GM19455 (cell line): ENCODE measurements at regions not wholly inside any gene's neighbourhood (a gene's known extent, or its start where the extent isn't known, plus 50 kb on each side); places are given as distances from the start of the nearest gene placed in this dataset.
"Not testable (repeated sequence)": the region's sequence is repeated elsewhere in the genome, so short reads cannot be mapped to it uniquely, and the experiment has no call there.

Source experiments
- ATAC-seq: cut with Tn5 transposase; IDR thresholded peaks from one replicate; pipeline ENCODE4 v1.9.1; 2021; ENCODE audit not compliant: unreplicated experiment

- no peak for ATAC-seq
Observed at GRCh38 chr3:61442696-61443095, 118.7 kb upstream of the PTPRG start.

- no peak for ATAC-seq
Observed at GRCh38 chr3:61443886-61444285, 117.5 kb upstream of the PTPRG start.

DNA sequence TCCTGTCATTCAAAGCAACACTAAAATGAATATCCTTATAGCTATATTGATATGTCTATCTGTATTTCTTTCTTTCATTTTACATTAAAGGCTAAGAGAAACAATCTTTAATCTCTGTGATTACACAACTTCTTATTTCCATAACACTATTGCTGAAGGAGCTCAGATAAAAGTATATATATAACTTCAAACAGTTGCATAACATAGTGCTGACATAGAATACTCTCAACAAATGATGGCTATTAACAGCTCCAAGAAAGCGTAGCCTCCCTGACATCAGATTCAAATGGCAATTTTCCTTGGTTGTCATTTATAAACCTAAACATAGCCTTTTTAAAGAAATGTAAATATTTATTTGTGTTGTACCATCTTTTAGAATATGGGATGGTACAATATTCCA, 116.6 kb upstream of the PTPRG start:
- ATAC-seq = no peak

- ATAC-seq = no peak
Observed at GRCh38 chr3:61445924-61446323, 115.4 kb upstream of the PTPRG start.

GRCh38 chr3:61446341-61446740, 115.0 kb upstream of the PTPRG start:
- ATAC-seq = no peak

DNA sequence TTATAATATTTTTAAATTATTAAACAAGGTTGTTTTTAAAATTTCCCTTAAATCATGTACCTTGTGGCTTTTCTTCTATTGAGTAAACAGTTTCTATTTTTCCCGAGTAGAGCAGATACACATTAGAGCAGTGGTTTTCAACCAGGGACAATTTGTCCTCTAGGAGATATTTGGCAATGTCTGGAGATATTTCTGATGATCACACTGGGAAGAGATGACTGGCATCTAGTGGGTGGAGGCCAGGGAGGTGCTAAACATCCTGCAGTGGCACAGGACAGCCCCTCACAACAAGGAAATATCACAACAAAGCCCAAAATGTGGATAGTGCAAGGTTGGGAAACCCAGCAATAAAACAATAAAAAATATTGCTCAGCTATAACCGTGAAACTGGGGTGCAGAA, 113.0 kb upstream of the PTPRG start:
- ATAC-seq = no peak

- no peak for ATAC-seq
Observed at GRCh38 chr3:61449327-61450040, 111.9 kb upstream of the PTPRG start.

DNA sequence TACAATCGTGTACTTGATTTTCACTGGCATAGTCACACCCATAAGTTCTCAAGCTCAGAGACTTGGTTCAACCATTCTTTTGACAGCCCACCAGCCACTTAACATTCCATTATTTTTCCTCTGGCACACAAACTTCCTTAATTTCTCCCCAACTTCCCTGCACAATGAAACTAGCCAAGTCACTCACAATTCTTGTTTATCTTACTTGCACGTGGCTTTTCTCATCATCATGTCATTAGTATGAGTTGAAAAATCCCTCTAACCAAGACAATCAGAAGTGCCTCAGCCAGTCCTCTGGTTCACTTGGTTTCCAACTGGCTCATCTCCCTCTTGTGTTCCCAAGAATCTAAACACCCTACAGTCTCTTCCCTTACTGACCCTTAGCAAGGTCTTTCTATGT, 110.5 kb upstream of the PTPRG start:
- ATAC-seq = no peak

DNA sequence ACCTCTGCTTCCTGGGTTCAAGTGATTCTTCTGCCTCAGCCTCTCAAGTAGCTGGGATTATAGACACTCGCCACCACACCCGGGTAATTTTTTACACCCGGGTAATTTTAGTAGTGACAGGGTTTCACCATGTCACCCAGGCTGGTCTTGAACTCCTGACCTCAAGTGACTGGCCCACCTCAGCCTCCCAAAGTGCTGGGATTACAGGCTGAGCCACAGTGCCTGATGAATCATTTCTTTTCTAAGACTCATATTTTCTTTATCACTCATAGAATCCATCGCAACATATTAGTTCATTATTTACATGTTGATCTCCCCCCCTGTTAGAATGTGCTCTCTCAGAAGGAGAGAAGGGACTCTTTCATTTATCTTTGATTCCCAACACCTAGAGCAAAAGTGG, 109.5 kb upstream of the PTPRG start:
- no peak for ATAC-seq

GRCh38 chr3:61452535-61453090, 108.8 kb upstream of the PTPRG start:
- ATAC-seq = no peak

DNA sequence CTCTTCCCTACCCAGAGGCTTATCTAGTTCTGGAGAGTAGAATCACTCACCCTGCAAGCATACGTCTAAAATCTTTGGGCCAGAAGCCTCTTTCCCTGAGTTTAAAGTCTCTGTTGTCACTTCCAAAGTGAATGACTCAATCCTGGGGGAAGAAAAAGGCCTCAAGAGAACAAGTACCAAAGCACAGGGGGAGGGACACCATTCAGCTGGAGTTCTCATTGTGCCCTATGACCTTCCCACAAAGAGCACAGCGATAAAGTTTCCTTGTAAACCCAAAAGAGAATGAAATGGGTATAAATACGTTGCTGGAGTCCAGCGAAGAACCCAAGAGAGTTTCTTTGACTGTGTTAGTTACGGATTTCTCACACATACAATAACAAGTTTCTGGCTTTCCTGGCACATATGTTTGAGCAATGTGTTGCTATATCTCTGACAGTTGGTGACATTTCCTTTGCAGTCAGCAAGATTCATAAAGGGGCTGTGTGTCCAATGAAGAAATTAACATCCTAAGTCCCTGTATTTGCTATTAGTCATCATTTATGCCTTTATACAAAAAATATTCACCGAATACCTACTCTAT, 107.3 kb upstream of the PTPRG start:
- ATAC-seq = no peak

DNA sequence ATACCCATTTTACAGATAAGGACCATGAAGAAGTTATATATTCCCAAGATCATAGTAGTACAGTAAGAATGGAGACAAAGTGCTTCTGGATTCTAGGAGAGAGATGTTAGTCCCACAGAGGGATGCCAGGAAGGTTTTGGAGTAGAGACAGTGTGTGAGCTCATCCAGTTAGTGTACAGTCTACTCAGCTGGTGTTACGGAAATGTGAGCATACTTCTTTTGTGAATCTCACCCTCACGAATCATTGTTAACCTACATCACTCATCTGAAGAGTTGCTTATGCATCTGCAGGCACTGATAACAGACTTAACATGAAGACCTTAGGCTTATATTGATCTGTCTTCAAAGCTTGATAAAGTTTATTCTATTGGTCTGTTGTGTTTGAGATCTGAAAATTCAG, 106.6 kb upstream of the PTPRG start:
- no peak for ATAC-seq

- ATAC-seq = no peak
Observed at GRCh38 chr3:61460636-61461035, 100.7 kb upstream of the PTPRG start.

DNA sequence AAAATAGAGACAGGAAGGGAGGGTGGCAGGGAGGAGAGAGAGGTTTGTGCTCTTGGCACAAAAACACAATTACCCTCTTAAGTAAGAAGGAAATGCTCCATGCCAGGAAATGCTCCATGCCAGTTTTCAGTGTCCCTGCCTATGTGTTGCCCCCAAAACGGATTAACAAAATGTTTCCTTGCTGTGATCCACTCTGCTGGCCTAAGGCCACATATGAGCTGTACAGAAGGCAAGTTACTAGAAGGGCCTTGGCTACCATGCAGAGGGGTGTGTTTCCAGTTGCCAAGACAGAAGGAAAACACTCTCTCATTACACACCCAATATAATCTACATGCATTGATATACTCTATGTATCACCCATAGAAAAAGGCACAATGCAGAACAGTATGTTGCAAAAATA, 98.2 kb upstream of the PTPRG start:
- ATAC-seq = no peak

DNA sequence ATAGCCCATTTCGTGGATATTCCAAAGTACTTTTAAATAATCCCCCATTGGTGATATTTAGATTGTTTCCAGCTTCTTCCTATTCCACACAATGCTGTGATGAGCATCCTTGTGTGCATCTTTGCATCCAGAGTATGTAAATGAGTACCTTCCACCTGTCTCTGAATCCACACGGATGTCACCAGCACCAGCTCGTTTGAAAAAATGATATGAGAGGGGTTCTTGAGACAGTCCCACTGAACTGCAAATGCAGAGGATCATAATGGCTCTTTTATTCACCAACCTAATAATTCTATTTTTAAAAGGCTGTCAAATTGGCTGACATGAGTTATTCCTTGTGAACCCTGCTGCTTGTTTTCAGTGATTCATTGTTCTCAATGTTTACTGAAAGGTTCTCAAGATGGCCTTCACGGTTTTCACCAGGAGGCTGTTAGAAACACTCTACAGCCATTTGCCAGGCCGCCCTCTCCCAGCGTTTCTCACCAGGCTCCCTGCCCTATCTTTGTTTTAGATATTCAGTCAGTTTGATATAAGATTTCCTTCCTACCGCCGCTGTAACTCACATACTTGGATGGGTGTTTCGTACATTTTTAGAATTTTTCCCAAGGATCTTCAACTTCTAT, 96.7 kb upstream of the PTPRG start:
- ATAC-seq = no peak

DNA sequence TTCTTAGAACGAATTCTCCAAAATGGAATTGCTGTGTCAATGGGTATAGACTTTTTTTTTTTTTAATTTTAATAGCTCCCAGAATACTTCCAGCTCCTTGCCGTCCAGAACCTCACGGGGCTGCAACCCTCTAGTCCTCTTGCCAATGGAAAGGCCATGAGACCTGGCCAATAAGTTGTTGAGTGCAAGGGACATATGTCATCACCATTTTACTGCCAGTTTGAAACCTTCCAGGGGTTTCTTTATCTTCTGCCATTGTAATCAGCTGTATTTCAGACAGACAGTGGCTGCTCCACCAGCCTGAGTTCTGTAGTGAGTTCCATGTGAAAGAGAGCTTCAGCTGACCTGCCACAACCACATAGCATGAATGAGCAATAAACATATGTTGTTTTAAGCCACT, 95.0 kb upstream of the PTPRG start:
- ATAC-seq = no peak

DNA sequence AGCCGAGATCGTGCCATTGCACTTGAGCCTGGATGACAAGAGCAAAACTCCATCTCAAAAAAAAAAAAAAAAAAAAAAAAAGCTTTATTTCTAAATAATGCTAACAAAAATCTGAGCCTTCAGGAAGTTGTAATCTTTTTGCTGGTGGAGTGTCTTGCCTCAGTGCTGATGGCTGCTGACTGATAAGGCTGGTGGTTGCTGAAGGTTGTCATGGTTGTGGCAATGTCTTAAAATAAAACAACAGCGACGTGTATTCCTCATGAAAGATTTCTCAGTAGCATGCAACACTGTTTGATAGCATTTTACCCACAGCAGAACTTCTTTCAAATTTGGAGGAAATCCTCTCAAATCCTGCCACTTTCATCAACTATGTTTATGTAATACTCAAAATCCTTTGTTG, 77.4 kb upstream of the PTPRG start:
- no peak for ATAC-seq

- ATAC-seq = no peak
Observed at GRCh38 chr3:61493339-61493738, 68.0 kb upstream of the PTPRG start.

GRCh38 chr3:61494309-61494708, 67.1 kb upstream of the PTPRG start:
- ATAC-seq = not testable (repeated sequence)

DNA sequence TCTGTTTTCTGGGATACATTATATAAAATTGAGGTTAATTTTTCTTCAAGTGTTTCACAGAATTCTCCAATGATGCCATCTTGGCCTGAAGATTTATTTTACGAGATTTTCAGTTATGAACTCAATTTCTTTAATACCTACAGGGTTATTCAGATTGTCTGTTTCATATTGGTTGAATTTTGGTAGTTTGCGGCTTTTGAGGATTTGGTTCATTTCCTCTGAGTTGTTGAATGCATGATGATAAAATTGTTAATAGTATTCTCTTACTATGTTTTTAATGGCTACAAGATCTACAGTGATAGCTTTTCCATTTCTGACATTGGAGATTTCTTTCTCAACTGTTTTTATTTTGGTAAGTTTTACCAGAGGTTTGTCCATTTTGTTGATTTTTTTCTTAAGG, 63.9 kb upstream of the PTPRG start:
- no peak for ATAC-seq

GRCh38 chr3:61505197-61505596, 56.2 kb upstream of the PTPRG start:
- no peak for ATAC-seq

DNA sequence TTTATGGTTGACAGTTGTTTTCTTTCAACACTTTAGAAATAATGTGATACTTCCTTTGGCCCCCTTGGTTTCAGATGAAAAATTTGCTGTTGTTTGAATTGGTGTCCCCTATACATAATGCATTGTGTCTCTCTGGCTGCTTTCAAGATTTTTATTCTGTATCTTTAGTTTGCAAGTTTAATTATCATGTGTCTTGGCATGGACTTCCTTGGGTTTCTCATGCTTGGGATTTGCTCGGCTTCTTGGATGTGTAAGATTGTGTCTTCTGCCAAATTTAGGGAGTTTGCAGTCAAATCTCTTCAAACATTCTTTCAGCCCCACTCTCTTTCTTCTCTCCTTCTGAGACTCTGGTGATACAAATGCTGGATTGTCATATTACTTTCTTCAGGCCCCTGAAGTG, 53.4 kb upstream of the PTPRG start:
- no peak for ATAC-seq
